Activated T-cell treated with anti-CD3 and anti-CD28 coated beads, Interleukin-2, amount 50 U/mL, for 24 hours (primary cell): ENCODE measurements at regions not wholly inside any gene's neighbourhood (a gene's known extent, or its start where the extent isn't known, plus 50 kb on each side); places are given as distances from the start of the nearest gene placed in this dataset.
A peak's percentile ranks its signal among the peaks of the same experiment; 100 is the strongest.

Experiments
- DNase-seq: peaks from one replicate; pipeline ENCODE4 v3.0.0-alpha.2; 2020
- H3K27ac Mint-ChIP-seq: 2 replicates; pipeline ENCODE4 v1.8.0; 2020; ENCODE audit warnings: mild to moderate bottlenecking, mixed read lengths
- H3K27me3 Mint-ChIP-seq: 2 replicates; pipeline ENCODE4 v1.8.0; 2020; ENCODE audit warnings: mixed read lengths
- H3K36me3 Mint-ChIP-seq: 2 replicates; pipeline ENCODE4 v1.8.0; 2020; ENCODE audit warnings: low read depth, mixed read lengths
- H3K4me1 Mint-ChIP-seq: 2 replicates; pipeline ENCODE4 v1.8.0; 2020; ENCODE audit warnings: low read depth, mixed read lengths
- H3K4me3 Mint-ChIP-seq: 2 replicates; pipeline ENCODE4 v1.8.0; 2020; ENCODE audit warnings: mild to moderate bottlenecking, moderate library complexity, mixed read lengths
- H3K9me3 Mint-ChIP-seq: 2 replicates; pipeline ENCODE4 v1.8.0; 2020; ENCODE audit warnings: mixed read lengths

DNA sequence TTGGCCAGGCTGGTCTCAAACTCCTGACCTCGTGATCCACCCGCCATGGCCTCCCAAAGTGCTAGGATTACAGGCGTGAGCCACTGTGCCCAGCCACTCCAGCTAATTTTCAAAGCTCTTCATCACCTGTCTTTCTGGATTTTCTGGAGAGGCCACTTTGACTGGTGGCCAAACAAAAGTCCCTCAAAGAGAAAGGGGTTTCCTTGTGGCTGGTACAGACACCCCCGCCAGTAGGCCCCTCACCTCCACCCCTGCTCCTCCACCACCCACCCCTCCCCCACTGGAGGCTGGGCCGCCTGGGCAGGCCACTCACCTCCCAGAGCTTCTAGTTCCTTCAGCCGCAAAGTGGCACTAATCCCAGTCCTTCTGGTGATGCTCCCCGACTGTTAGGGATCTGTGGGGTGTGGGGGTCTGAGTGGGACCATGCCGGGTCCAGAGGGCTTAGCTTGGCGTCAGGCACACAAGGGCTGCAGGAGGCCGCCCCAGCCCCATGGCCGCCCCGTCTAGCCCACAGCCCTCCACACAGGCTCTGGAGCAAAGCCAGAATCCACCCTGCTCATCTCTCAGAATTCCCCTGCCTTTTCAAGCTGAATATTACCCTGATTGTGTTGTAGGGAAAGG is 182.0 kb upstream of the IER5L start:
- no peak for DNase-seq
- Mint-ChIP-seq H3K9me3 (peaks cover 4% of the 10 kb centered on the region), H3K27me3 (no peaks in the 10 kb centered on the region), H3K4me3 (no peak overlapping the region), H3K36me3 (no peaks in the 10 kb centered on the region), H3K27ac (no peak overlapping the region), H3K4me1 (no peaks in the 10 kb centered on the region)

GRCh38 chr9:129359162-129359811 is 181.2 kb upstream of the IER5L start:
- no peak for DNase-seq
- Mint-ChIP-seq H3K9me3 (peaks cover 4% of the 10 kb centered on the region), H3K27me3 (no peaks in the 10 kb centered on the region), H3K36me3 (no peaks in the 10 kb centered on the region), H3K4me3 (no peak overlapping the region), H3K4me1 (no peaks in the 10 kb centered on the region), H3K27ac (no peak overlapping the region)

GRCh38 chr9:129358621-129359154 is 180.6 kb upstream of the IER5L start:
- no peaks in the 10 kb centered on the region for H3K4me1 Mint-ChIP-seq
- no peaks in the 10 kb centered on the region for H3K27me3 Mint-ChIP-seq
- peaks cover 4% of the 10 kb centered on the region for H3K9me3 Mint-ChIP-seq
- no peak overlapping the region for H3K4me3 Mint-ChIP-seq
- DNase-seq = no peak
- H3K27ac Mint-ChIP-seq = no peak overlapping the region
- no peaks in the 10 kb centered on the region for H3K36me3 Mint-ChIP-seq

GRCh38 chr9:129357773-129358245 is 179.7 kb upstream of the IER5L start:
- Mint-ChIP-seq H3K36me3 (no peaks in the 10 kb centered on the region), H3K9me3 (peaks cover 4% of the 10 kb centered on the region), H3K27me3 (peaks cover 2% of the 10 kb centered on the region), H3K4me3 (no peak overlapping the region), H3K27ac (no peak overlapping the region), H3K4me1 (no peaks in the 10 kb centered on the region)
- DNase-seq = no peak

DNA sequence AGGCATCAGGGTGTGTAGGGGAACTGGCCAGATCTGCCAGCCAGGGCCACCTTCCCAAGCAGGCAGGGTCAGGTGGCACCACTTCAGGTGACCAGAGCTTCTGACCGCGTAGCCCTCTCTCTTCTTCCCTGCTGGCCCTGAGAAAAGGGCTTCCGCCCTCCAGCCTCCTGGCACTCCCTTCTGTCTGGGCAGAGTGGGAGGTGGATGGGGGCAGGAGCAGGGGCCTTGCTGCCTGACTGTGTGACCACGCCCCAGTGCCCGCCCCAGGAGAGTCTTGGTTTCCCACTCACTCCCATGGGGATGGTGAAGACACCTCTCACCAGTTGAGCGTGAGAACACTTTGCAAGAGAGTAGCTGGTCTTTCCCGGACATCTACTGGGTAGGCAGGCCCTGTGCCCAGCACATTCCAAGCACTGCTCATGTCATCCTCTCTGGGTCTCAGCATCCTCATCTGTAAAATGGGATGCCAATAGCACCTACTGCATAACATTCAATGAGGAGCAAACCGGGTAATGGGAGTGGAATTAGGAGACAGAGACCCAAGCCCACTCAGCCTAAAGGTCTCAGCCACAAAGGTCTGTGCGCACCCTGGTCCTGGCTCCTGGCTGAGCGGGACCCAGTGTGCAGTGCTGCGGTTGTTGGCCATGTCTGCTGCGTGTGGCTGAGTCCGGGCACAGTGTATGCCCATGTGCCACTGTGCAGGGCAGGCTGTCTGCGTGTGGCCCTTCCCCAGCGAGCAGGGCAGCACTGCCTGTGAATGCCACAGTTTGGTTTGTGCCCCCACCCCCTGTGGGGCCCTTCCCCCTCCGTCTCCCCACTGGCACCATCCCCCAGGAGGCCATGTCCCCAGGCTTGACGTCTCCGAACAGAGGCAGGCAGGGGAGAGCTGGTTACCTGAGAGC is 179.1 kb upstream of the IER5L start:
- Mint-ChIP-seq H3K4me3 (no peak overlapping the region), H3K36me3 (no peaks in the 10 kb centered on the region), H3K27ac (no peak overlapping the region), H3K27me3 (peaks cover 2% of the 10 kb centered on the region), H3K4me1 (no peaks in the 10 kb centered on the region), H3K9me3 (peaks cover 4% of the 10 kb centered on the region)
- DNase-seq = no peak

DNA sequence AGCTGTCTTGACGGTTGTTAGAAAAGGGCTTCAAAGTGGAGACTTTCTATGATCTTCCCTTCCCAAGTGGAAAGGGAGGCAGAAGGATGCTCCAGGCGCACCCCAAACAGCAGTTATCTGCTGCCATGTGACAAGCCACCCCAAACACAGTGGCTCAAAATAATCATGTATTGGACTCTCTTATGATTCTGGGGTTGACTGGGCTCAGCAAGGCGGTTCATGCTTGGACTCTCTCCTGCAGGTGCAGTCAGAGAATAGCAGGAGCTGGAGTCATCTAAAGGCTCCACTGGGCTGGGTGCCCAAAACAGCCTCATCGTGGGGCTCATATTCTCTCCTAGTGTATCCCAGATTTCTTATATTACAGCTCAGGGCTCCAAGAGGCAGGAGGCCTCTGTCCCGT is 177.6 kb upstream of the IER5L start:
- H3K27ac Mint-ChIP-seq = no peak overlapping the region
- no peaks in the 10 kb centered on the region for H3K36me3 Mint-ChIP-seq
- H3K4me1 Mint-ChIP-seq = peaks cover 3% of the 10 kb centered on the region
- DNase-seq = no peak
- no peak overlapping the region for H3K4me3 Mint-ChIP-seq
- H3K9me3 Mint-ChIP-seq = peaks cover 4% of the 10 kb centered on the region
- H3K27me3 Mint-ChIP-seq = peaks cover 5% of the 10 kb centered on the region

- no peak for DNase-seq
- Mint-ChIP-seq H3K4me3 (no peak overlapping the region), H3K36me3 (no peaks in the 10 kb centered on the region), H3K27me3 (peaks cover 5% of the 10 kb centered on the region), H3K9me3 (peaks cover 4% of the 10 kb centered on the region), H3K4me1 (peaks cover 3% of the 10 kb centered on the region), H3K27ac (no peak overlapping the region)
These were observed 176.4 kb upstream of the IER5L start for GRCh38 chr9:129354498-129354897.

GRCh38 chr9:129353697-129354336 is 175.8 kb upstream of the IER5L start:
- no peak for DNase-seq
- H3K4me3 Mint-ChIP-seq = no peak overlapping the region
- H3K27ac Mint-ChIP-seq = no peak overlapping the region
- H3K9me3 Mint-ChIP-seq = peaks cover 4% of the 10 kb centered on the region
- peaks cover 3% of the 10 kb centered on the region for H3K4me1 Mint-ChIP-seq
- no peaks in the 10 kb centered on the region for H3K36me3 Mint-ChIP-seq
- peaks cover 5% of the 10 kb centered on the region for H3K27me3 Mint-ChIP-seq

- Mint-ChIP-seq H3K27ac (no peak overlapping the region), H3K36me3 (no peaks in the 10 kb centered on the region), H3K27me3 (peaks cover 5% of the 10 kb centered on the region), H3K4me3 (no peak overlapping the region), H3K9me3 (peaks cover 4% of the 10 kb centered on the region), H3K4me1 (peaks cover 3% of the 10 kb centered on the region)
- DNase-seq = peak; percentile 45
These were observed 174.2 kb upstream of the IER5L start for GRCh38 chr9:129352146-129352865.

DNA sequence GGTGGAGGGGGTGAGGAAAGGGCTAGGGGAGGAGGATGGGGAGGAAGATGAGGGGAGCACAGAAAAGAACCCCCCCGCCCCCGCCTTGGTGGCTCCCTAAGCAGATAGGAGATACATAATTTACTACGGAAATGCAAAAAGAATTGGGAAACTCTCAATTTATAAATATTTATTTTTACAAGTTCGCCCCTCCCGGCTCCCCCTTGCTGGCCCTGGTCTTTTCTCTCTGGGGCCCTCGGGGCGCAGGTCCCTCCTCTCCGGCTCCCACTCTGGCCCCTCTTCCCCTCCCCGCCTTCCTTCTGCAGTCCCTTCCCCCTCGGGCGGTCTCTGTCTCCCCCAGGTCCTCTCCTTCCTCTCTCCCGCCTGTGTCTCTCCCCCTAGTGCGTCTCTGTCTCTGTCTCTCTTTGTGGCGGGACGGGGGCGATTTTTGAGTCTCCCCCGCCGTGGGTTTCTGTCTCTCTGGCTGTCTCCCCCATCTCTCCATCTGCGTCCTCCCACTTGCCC is 173.6 kb upstream of the IER5L start:
- peaks cover 5% of the 10 kb centered on the region for H3K27me3 Mint-ChIP-seq
- H3K4me1 Mint-ChIP-seq = peaks cover 7% of the 10 kb centered on the region
- H3K9me3 Mint-ChIP-seq = peaks cover 4% of the 10 kb centered on the region

GRCh38 chr9:129351058-129351641 is 173.1 kb upstream of the IER5L start:
- H3K4me1 Mint-ChIP-seq = peaks cover 13% of the 10 kb centered on the region
- DNase-seq = no peak

More for the DNA sequence above, 173.6 kb upstream of the IER5L start:
- Mint-ChIP-seq H3K27ac (no peak overlapping the region), H3K36me3 (no peaks in the 10 kb centered on the region), H3K4me3 (peak overlapping the region; percentile 62)
- DNase-seq = no peak

GRCh38 chr9:129350143-129350935 is 172.3 kb upstream of the IER5L start:
- peaks cover 5% of the 10 kb centered on the region for H3K27me3 Mint-ChIP-seq
- peaks cover 21% of the 10 kb centered on the region for H3K4me1 Mint-ChIP-seq
- H3K9me3 Mint-ChIP-seq = no peaks in the 10 kb centered on the region
- H3K27ac Mint-ChIP-seq = no peak overlapping the region
- no peak for DNase-seq
- H3K36me3 Mint-ChIP-seq = no peaks in the 10 kb centered on the region
- no peak overlapping the region for H3K4me3 Mint-ChIP-seq

More at GRCh38 chr9:129351058-129351641, 173.1 kb upstream of the IER5L start:
- Mint-ChIP-seq H3K27me3 (peaks cover 5% of the 10 kb centered on the region), H3K27ac (no peak overlapping the region), H3K36me3 (no peaks in the 10 kb centered on the region), H3K9me3 (peaks cover 4% of the 10 kb centered on the region), H3K4me3 (no peak overlapping the region)

GRCh38 chr9:129349665-129349947 is 171.5 kb upstream of the IER5L start:
- no peak for DNase-seq
- Mint-ChIP-seq H3K27ac (no peak overlapping the region), H3K9me3 (no peaks in the 10 kb centered on the region), H3K27me3 (peaks cover 5% of the 10 kb centered on the region), H3K36me3 (no peaks in the 10 kb centered on the region), H3K4me3 (no peak overlapping the region), H3K4me1 (peaks cover 21% of the 10 kb centered on the region)
